Activated T-helper 9 cell treated with anti-CD3 and anti-CD28 coated beads, Interleukin-2, amount 50 U/mL, for 16 hours (primary cell): ENCODE measurements at regions not wholly inside any gene's neighbourhood (a gene's known extent, or its start where the extent isn't known, plus 50 kb on each side); places are given as distances from the start of the nearest gene placed in this dataset.
"Not testable (repeated sequence)": the region's sequence is repeated elsewhere in the genome, so short reads cannot be mapped to it uniquely, and the experiment has no call there.

Source experiments
- DNase-seq: peaks from one replicate; pipeline ENCODE4 v3.0.0-alpha.2; 2020; ENCODE audit warnings: low read depth

DNA sequence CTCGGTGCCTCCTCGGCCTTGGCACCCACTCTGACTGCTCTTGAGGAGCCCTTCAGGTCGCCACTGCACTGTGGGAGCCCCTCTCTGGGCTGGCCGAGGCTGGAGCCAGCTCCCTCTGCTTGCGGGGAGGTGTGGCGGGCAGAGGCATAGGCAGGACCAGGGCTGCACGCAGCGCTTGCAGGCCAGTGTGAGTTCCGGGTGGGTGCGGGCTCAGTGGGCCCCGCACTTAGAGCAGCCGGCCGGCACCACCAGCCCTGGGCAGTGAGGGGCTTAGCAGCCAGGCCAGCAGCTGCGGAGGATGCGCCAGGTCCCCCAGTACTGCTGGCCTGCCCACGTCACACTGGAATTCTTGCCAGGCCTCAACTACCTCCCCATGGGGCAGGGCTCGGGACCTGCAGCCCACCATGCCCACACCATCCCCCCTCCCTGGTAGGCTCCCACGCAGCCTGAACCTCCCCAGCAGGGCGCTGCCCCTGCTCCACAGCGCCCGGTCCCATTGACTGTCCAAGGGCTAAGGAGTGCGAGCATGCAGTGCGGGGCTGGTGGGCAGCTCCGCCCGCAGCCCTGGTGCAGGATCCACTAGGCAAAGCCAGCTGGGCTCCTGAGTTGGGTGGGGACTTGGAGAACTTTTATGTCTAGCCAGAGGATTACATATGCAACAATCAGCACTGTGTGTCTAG, 602.9 kb upstream of the ST8SIA4 start:
- no peak for DNase-seq

GRCh38 chr5:101482931-101483330, 579.8 kb upstream of the ST8SIA4 start:
- DNase-seq = no peak

DNA sequence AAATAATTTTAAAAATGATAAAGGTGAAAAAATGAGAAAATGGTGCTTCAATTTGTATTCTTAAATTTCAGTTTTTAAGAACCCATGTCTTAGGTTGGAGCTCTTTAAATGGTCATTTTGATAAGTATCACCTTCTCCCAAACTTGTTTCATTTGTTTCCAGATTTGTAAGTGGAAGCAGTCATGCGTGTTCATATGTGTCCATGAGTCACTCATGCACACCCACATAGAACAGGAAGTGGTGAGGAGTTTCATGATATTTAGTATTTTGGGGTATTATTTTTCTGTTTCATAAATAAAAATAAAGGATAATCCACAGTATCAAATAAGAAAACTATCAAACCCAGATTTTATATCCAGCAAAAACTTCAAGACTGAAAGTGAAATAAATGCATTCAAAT, 570.4 kb upstream of the ST8SIA4 start:
- DNase-seq = no peak

DNA sequence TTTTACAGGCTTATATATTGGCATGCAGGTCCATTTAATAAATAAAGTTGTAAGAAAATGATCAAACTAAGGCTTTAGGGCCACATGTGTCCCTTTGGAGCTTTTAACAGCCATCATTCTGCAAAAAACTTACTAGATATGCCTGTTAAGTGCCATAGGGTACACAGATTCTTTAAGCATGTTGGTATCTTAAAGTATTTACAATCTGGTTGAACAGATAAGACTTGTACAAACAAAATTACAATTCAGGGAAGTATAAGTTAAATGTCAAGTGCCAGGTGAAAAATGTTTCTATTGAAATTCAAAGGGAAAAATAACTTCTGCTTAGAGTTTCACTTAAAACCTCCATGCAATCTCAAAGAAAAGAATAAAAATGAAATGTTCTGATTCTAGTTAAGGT, 558.4 kb upstream of the ST8SIA4 start:
- no peak for DNase-seq

GRCh38 chr5:101458587-101458986, 555.5 kb upstream of the ST8SIA4 start:
- no peak for DNase-seq

- DNase-seq = no peak
Measured at GRCh38 chr5:101455851-101456250, 552.8 kb upstream of the ST8SIA4 start.

- DNase-seq = no peak
Measured at GRCh38 chr5:101455048-101455447, 552.0 kb upstream of the ST8SIA4 start.

DNA sequence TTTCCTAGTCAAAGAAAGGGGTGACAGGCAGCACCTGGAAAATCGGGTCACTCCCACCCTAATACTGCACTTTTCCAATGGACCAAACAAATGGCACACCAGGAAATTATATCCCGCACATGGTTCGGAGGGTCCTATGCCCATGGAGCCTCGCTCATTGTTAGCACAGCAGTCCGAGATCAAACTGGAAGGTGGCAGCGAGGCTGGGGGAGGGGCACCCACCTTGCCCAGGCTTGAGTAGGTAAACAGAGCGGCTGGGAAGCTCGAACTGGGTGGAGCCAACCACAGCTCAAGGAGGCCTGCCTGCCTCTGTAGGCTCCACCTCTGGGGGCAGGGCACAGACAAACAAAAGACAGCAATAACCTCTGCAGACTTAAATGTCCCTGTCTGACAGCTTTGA, 539.2 kb upstream of the ST8SIA4 start:
- DNase-seq = not testable (repeated sequence)

GRCh38 chr5:101440173-101440572, 537.1 kb upstream of the ST8SIA4 start:
- no peak for DNase-seq

GRCh38 chr5:101437351-101437750, 534.3 kb upstream of the ST8SIA4 start:
- no peak for DNase-seq

DNA sequence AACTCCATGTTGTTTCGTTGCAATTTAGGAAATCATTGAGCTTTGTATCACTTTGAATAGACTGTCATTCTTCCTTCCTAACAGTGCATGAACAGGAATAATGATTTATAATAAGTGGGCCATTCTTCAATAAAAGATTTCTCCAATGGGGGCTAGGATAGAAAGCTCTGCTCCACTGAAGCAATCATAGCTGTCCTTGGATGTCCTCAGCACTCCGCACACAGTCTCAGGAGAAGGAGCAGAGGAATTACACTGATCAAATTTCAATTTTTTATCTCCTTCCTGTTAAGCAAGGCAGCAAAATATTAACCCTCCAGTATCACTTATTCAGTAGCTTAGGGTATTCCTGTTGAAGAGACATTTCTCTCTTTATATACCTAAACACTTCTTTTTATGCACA, 532.7 kb upstream of the ST8SIA4 start:
- no peak for DNase-seq

DNA sequence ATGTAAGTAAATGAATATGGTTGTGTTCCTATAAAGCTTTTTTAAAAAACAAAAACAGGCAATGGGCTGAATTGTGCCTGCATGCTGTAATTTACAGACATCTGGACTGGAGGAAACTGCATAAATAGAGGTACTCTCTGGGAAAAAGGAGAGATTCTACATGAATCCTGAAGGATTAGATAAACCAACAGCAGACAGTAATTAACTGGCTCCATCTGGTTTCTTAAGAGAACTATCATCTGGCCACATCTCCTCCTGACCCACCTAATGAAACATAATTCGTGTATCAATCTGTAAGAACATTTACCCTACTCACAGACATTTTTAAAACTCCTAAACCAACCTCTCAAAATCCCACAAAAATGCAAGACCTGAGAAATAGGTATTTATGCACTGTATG, 528.1 kb upstream of the ST8SIA4 start:
- DNase-seq = no peak

DNA sequence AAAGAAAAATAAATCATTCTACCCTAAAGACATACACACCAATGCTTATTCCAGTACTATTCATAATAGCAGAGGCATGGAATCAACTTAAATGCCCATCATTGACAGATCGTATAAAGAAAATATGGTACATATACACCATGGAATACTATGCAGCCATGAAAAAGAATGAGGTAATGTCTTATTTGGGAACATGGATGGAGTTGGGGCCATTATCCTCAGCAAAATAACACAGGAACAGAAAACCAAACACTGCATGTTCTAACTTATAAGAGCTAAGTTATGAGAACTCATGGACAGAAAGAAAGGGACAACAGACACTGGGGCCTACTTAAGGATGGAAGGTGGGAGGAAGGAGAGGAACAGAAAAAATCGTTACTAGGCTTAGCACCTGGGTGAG, 527.5 kb upstream of the ST8SIA4 start:
- no peak for DNase-seq

- DNase-seq = no peak
Measured at GRCh38 chr5:101429241-101429640, 526.2 kb upstream of the ST8SIA4 start.

DNA sequence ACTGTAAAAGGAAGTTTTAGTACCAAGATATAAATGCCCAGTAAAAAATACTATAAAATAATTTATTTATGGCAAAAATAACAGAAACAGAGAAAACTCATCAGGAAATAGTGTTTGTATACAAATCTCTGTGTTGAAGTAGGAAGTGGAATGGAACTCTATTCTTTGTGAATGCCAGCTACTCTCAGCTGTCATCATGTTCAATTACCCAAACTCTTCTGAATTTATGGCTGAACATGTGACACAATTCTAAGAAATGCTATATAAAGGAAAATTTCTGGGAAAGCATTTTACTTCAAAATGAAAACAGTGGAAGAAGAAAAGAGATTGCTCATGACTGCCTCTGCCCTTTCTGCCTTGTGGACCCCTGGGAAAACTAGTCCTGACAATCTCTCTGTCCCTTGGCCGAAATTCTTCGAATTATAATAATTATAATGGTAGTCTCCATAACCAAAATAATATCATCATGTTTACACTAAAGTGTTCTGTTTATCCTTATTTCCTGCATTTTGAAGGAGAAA, 522.3 kb upstream of the ST8SIA4 start:
- DNase-seq = no peak

DNA sequence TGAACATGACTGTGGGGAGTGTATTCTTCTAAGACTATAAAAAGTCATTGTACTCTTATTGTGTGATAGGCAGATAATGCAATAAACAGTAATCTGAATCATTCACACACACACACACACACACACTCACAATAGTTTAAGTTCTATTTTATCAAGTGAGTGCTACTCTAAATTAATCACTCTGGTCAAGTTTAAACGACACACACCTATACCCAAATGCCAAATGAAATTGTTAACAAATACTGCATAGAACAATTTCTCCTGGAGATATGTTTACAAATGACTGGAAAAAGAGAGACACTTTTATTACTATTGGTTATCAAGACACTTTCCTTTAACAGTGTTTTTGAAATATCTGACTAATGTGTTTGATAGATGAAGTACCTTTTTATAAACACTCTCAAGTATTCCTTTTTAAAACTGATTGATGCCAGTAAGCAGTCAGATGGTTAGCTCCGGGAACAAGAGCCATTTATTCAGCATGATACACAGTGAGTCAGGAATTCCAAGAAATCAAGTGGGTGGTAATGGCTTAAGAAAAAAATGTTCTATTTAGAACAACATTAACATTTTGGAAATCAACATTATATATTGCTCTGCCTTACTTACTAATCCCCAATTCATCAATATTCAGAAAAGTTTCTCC, 521.6 kb upstream of the ST8SIA4 start:
- DNase-seq = no peak

- DNase-seq = no peak
Measured at GRCh38 chr5:101418713-101419118, 515.6 kb upstream of the ST8SIA4 start.

DNA sequence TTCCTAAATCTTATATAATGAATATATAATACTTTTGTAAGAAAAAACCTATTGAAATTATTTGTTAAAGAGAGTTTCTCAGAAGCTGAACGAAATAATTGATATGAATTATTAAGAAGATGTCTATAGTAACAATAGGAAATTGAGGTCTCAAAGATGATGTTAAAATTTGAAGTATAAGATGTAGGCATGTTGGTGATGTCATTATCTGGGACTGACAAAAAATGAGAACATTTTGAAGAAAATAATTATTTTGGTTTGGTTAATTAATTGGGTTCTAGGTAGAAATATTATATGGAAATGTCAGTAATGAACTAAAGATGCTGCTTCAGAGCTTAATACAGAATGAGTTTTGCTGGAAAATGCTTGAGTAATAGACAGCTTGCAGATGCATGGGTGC, 501.4 kb upstream of the ST8SIA4 start:
- no peak for DNase-seq

GRCh38 chr5:101393795-101394450, 490.8 kb upstream of the ST8SIA4 start:
- no peak for DNase-seq

DNA sequence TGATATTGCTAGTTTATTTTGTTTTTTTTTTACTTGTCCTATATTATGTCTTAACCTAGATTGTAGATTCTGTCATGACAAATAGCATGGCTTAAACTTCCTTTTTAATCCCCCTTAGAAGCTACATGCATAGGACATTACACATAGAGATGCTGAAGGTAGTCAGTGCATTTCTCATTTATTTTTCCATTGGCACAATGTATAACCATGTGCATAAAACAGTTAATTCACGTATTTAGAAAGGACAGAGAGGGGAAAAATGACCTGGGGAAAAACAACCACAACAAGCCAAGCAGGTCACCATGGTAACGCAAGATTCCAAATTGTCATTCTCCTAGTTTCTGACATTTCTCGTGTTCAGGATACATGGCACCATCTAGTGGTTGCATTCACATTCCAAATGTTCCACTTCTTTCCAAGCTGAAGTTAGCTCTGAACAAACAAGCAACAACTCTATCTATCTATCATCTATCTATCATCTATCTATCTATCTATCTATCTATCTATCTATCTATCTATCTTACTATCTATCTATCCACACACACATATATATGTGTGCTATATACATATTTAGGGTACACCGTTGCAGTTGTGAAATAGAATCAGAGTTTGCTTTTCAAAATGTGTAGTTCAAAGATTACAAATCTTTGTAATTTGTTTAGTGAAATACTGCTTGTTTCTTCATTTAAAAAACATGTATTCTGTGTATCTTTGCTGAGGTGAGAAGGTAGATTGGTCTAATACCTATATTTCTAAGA, 487.2 kb upstream of the ST8SIA4 start:
- DNase-seq = no peak

DNA sequence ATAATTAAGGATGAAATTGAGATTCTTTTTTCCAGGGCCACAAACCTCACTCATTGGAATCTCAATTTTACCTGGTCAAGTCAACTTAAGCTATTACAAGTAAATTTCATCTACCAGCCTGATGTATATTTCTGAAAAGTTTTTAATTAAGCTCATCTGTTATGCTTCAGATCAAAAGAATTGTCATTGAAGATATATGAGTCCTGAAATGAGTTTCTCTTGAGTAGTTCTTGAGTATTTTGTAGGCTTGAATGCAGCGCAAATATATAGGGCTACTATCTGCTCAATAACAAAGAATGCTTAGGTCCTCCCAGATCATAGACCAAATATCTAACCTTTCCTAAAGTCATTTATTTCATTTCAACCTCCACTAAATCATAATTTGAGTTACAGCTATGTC, 482.2 kb upstream of the ST8SIA4 start:
- DNase-seq = no peak

DNA sequence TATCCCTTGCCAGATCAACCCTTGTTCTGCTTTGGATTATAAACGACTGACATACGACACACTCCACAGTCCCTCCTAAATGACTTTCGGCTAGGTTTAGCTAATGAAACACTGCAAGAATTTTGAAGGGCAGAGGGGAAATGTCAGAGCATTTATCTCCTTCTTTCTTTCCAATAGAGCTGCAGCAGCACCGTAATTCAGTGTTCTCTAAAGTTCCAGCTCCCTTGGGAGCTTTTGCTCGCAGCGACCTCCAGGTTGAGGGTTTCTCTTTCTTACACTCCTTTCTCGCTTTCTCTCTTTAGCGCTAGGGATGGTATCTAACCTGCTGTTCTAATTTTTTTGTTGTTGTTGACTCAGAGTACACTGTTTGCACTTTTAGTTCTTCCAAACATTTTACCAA, 467.1 kb upstream of the ST8SIA4 start:
- DNase-seq = no peak

DNA sequence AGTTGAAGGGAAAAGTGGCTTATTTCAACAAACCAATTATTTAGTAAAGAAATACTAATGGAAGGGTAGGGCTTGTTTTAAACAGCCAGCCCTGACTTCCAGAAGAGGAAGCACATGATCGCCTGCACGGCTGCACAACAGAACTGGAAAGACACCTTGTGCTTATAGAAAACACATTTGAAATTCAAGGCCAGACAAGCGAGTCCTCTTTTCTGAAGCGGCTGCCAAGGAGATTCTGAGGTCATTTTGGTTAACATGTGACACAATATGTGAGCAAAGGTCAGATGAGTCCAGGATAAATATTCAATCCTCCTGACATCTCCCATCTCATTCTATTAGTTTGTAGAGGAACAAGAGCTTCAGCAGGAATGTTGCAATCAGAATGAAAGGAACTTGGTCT, 461.4 kb upstream of the ST8SIA4 start:
- no peak for DNase-seq
